ENCODE measurements at regions not wholly inside any gene's neighbourhood (a gene's known extent, or its start where the extent isn't known, plus 50 kb on each side); places are given as distances from the start of the nearest gene placed in this dataset.

- TF ChIP-seq CTCF (IDR thresholded peaks at IDR 0.05): no peak
- TF ChIP-seq POLR2A (IDR thresholded peaks at IDR 0.05): no peak
- no peak for TF ChIP-seq POLR2AphosphoS5 (IDR thresholded peaks at IDR 0.05)
- no peak for TF ChIP-seq EP300 (IDR thresholded peaks at IDR 0.05)
Measured at GRCh38 chr11:109972939-109973338, 120.3 kb upstream of the ZC3H12C start.
